GM10266 (cell line): ENCODE measurements at regions not wholly inside any gene's neighbourhood (a gene's known extent, or its start where the extent isn't known, plus 50 kb on each side); places are given as distances from the start of the nearest gene placed in this dataset.

ENCODE experiments used
- DNase-seq: peaks from one replicate; pipeline ENCODE4 v3.0.0; 2012; ENCODE audit errors: extremely low spot score
- TF ChIP-seq, protein P1 (sequence below): IDR thresholded peaks from 2 replicates; pipeline ENCODE4 v1.5.1; 2012; ENCODE audit warnings: mild to moderate bottlenecking, low read depth; ENCODE audit not compliant: control insufficient read depth, insufficient read depth; ENCODE audit errors: missing control alignments

DNA sequence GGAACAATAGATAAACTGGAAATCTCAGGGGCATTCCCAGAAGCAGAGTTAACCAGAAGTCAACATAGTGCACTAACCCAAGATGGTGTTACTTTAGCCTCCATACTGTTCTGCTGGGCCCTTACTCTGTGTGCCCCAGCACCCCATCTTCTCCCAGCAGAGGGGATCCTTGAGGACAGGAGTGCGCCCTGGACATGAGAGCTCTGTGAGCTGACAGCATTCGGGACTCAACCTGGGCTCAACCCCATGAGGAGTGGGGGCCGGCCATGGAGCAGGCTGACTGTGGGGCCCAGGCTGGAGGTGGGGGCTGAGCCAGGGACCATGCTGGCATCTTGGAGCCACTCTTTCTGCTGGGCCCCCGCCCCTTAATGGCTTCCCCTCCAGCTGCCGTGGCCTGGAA lies 156.3 kb upstream of the HS6ST1 start:
- DNase-seq = no peak
- TF ChIP-seq, protein P1, sequence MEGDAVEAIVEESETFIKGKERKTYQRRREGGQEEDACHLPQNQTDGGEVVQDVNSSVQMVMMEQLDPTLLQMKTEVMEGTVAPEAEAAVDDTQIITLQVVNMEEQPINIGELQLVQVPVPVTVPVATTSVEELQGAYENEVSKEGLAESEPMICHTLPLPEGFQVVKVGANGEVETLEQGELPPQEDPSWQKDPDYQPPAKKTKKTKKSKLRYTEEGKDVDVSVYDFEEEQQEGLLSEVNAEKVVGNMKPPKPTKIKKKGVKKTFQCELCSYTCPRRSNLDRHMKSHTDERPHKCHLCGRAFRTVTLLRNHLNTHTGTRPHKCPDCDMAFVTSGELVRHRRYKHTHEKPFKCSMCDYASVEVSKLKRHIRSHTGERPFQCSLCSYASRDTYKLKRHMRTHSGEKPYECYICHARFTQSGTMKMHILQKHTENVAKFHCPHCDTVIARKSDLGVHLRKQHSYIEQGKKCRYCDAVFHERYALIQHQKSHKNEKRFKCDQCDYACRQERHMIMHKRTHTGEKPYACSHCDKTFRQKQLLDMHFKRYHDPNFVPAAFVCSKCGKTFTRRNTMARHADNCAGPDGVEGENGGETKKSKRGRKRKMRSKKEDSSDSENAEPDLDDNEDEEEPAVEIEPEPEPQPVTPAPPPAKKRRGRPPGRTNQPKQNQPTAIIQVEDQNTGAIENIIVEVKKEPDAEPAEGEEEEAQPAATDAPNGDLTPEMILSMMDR = no peak

DNA sequence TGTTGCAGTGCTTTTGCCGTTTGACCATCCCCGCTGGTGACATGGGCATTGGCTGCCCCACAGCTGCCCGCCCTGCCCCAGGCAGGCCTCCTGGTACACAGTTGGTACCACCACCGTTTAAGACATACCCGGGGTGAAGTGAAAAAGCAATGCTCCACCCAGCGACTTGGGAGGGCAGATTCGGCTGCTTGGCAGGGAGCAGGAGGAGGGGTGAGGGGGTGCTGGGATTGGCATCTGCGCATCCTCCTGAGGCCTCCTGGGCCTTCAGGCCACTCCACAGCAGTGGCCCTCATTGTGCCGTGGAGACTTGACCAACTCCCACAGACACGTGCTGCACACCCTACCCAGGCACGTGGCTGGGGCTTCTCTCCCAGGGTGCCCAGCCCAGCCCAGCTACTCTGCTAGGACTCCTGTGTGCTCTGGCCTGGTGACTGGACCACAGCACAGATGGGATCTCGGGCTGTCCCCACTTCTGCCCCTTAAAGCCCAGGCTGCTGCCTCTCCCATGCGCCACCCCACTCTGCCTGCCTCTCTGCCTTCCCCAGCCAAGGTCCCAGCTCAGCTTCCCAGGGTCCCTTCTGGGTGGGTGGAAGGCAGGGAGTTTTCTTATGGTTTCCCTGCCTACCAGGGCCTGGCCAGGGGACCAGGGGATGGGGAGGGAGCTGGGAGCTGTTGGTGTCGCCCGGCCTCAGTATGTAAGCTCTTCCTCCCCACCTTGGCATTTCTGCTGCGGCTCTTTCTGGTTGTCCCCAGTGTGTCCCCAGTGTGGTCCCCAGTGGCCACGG lies 157.0 kb upstream of the HS6ST1 start:
- TF ChIP-seq, protein P1 = no peak
- DNase-seq = no peak

GRCh38 chr2:128477026-128477820 lies 158.6 kb upstream of the HS6ST1 start:
- TF ChIP-seq, protein P1 = no peak
- no peak for DNase-seq

DNA sequence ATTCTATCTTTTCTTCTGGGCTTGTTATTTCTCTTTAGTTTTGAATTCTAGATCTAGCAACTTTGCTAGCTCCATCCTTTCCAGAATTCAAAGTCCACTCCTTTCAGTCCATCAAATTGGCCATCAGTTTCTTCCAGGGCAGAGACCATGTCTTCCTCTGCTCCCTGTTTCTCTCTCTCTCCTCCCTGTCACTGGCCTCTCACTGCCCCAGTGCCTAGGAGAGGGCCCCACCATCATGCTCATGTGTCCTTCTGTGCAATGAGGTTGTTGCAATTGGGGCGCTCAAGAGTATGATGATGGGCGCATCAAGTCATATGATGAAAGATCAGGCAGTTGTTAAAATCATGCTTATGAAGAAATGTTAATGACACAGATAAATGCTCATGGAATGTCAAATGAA lies 159.2 kb upstream of the HS6ST1 start:
- TF ChIP-seq, protein P1 = no peak

GRCh38 chr2:128485761-128486639 lies 167.3 kb upstream of the HS6ST1 start:
- DNase-seq = no peak
- TF ChIP-seq, protein P1 = no peak

More for the DNA sequence above, 159.2 kb upstream of the HS6ST1 start:
- DNase-seq = no peak

DNA sequence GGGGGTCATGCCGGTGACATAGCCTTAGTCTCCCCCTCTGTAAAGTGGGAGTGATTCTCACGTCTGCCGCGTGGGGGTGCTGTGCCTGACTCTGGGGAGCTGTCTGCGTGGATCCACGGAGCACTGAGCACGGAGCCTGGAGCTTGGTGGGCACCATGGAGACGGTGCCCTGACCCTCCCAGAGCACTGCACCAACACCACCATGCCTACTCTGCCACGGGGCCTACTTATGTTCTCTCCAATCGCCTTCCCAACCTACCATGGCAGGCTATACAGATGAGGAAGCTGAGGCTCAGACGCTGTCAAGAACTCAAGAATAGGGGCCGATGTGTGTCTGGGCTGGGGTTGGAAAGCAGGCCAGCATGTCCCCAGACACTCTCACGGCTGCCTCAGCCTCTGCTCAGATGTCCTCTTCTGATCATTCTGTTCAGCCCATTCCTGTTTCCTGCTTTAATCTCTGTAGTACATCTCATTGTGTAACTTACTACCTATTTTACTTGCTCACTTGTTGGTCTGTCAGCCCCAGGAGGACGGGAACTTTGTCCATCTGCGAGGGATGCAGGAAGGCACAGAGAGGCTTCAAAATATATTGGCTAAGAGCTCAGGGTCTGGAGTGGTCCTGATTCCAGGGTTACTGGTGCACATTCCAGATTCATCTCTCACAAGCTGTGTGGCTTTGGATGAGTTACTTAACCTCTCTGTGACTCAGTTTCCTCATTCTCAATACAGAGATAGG lies 168.1 kb upstream of the HS6ST1 start:
- DNase-seq = no peak
- TF ChIP-seq, protein P1 = no peak
